GM19372 (cell line): ENCODE measurements at regions not wholly inside any gene's neighbourhood (a gene's known extent, or its start where the extent isn't known, plus 50 kb on each side); places are given as distances from the start of the nearest gene placed in this dataset.
"Not testable (repeated sequence)": the region's sequence is repeated elsewhere in the genome, so short reads cannot be mapped to it uniquely, and the experiment has no call there.

ENCODE experiments used
- ATAC-seq: cut with Tn5 transposase; IDR thresholded peaks from one replicate; pipeline ENCODE4 v1.9.1; 2021; ENCODE audit warnings: mild to moderate bottlenecking, low read depth, moderate library complexity; ENCODE audit not compliant: unreplicated experiment

DNA sequence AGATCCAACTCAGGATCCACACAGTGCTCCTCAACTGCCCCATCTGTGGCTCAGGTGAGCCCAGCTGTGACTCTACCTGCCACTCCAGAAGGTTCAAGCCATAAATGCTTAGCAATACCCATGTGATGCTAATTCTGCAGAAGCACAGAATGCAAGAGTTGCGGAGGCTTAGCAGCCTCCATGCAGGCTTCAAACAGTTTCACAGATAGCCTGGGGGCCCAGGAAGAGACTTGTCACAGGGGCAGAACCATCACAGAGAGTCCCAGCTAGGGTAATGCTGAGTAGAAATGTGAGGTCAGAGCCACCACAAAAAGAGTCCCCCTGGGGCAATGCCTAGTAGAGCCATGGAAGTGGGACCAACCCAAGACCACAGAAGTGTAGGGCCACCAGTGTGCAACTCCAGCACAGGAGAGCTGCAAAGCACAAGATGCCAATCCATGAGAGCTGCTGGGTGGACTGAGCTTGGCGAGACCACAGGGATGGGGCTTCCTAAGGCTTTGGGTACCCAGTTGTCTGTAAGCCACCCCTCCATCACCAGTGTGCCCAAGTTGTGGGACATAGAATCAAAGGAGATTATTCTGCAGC, 283.9 kb downstream of the UBE3D start:
- no peak for ATAC-seq

DNA sequence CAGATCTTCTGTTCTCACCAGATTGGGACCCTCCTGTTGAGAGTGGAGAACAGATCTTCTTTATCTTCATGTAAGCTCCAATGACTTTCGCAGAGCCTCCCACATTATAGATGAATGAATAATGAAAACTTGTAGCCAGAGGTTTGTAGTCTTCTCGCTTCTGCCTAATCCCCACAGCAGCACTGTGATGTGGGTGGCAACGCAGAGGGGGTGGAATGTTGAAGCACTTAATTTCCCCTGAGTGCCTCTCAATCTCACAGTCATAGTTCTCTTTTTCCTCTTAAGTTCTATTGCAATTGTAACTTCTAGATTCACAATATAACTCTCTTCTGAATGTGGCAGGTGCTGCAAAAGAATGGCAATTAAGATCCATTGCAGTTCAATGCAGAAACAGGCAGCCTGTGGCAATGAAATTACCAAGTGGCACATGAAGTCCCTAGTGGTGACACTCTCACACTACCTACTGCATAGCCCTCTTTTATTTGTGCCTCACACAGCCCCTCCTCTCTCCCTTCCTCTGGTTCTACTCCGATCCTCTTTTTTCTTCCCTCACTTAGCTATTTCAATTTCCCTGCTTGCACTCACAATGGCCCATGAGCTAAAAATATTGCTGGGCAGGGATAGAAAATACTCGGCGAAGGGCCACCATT, 281.9 kb downstream of the UBE3D start:
- ATAC-seq, result no peak

DNA sequence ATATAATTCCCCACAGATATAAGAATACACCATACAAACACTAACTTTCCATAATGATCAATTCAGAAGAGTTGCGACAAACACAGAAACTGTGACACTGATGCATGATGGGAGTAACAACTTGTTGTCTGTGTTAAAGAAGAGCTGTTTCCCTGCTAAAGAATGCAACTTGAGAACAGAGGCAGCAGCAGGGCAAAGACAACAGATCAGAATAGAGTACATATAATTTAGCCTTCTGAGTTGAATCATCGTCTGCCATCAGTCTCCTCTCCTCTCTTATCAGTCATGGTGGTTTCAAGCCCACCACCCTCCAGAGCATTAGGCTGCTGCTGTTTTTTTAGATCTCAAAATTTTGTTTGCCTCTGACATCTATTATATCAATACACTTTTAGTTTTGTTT, 280.4 kb downstream of the UBE3D start:
- ATAC-seq, result no peak

GRCh38 chr6:82786248-82786647, 279.4 kb downstream of the UBE3D start:
- no peak for ATAC-seq

DNA sequence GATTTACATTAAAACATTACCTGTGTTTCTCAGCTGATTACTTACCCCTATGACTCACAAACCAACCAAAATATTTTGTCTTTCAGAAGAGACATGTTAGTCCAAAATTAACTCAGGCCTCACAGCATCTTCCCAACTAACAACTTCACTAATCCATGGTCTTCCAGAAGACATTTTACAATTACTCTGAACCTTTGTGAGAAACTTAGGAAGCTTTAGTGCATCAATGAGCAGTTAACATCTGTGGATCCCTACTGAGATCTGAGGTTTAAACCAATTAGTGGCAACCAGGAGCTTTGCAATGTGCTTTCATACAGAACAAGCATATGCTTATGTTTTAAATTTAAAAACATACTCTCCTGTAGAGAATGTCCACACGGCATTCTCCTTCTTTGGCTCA, 269.7 kb downstream of the UBE3D start:
- ATAC-seq, result no peak

DNA sequence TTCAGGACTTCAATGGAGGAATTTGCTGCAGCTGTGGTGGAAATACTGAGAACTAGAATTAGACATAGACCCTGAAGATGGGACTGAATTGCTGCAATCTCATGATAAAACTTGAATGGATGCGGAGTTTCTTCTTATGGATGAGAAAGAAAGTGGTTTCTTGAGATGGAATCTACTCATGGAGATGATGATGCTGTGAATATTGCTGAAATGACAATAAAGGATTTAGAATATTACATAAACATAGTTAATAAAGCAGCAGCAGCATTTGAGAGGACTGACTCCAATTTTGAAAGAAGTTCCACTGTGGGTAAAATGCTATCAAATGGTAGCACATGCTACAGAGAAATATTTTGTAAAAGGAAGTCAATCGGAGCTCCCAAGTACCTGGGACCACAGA, 264.6 kb downstream of the UBE3D start:
- no peak for ATAC-seq

DNA sequence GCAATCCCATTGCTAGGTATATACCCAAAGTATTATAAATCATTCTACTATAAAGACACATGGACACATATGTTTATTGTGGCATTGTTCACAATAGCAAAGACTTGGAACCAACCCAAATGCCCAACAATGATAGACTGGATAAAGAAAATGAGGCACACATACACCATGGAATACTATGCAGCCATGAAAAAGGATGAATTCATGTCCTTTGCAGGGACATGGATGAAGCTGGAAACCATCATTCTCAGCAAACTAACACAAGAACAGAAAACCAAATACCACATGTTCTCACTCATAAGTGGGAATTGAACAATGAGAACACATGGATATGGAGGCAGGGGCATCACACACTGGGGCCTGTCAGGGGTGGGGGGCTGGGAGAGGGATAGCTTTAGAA, 249.4 kb downstream of the UBE3D start:
- not testable (repeated sequence) for ATAC-seq

DNA sequence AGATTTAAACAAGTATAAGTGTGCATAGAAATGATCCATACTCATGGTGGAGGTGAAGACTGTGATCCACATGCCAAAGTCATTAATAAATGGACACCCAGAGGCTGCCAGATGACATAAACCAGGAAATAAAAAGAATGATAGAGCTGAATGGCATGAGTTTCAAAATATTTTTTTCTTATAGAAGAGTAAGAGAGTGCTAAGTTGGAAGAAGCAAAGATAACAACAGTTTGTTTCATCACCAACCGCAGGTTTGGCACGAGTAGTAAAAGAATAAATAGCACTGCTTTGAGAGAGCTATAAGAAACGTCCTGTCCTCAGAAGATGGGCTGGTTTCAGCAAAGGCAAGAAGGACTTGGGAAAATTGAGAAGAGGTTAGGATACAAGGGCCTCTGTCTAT, 246.9 kb downstream of the UBE3D start:
- ATAC-seq, result no peak

DNA sequence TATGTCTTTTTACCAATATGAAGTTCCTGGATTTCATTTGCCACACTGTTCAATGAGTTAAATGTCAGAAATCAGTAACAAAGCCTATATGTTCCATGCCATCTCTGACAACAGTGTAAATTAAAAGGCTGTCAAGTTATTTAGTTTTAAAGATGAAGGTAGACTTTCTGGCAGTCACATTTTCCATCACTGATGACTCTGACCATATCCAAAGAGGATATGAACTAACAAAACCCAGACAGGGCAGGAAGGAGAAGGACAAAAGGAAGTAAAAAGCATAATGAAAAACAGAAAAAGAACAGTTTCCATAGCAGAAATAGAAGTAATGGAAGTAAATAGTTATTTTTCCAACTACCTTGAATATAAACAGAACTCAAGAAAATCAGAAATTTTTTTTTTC, 242.3 kb downstream of the UBE3D start:
- ATAC-seq, result no peak

DNA sequence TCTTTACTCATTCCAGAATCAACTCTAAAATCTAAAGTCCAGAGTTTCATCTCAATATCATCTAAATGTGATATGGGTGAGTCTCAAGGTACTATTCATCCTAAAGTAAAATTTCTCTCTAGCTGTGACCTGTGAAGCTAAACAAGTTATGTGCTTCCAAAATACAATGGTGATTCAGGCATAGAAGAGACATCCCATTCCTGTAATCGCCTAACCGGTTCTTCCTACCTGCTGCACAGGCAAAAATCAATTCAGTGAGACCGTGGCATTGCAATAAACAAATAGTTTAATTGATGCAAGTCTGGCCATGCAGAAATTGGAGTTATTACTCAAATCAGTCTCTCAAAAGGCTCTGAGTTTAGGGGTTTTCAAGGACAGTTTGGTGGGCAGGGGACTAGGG, 232.8 kb downstream of the UBE3D start:
- ATAC-seq, result no peak

DNA sequence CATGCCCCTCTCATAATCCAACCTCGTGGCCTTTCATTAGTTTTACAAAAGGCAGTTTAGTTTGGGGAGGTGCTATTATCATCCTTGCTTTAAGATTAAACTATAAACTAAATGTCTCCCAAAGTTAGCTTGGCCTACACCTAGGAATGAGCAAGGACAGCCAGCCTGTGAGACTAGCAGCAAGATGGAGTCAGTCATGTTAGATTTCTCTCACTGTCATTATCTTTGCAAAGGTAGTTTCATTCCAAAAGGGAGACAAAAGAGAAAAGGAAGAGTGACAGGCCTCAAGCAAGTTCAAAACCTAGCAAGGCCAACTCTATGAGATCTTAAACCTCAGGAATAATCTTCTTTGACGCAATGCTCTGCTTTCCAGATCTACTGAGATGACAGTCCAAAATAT, 232.2 kb downstream of the UBE3D start:
- no peak for ATAC-seq

- ATAC-seq, result no peak
These were observed 229.5 kb downstream of the UBE3D start for GRCh38 chr6:82836022-82836575.

- ATAC-seq, result no peak
These were observed 225.1 kb downstream of the UBE3D start for GRCh38 chr6:82840571-82840970.

DNA sequence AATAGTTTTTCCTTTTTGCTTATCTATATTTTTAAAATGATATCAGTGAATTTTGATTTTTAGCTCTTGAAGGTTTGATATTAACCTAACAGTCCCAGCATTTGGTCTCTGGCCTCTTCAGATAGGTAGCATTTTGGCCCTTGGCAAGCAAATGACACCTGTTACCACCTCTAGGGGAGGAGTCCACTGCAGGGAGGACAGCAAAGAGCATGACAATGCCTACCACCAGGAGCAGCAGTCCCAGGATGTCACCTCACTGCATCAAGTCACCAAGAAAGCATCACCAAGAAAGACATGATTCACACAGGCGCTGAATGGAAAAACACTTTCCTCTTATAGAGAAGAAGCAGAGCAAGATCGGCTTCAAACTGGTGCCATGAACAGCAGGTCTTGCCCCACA, 224.3 kb downstream of the UBE3D start:
- ATAC-seq, result no peak
